Activated T-cell treated with anti-CD3 and anti-CD28 coated beads, Interleukin-2, amount 50 U/mL, for 24 hours (primary cell): ENCODE measurements at regions not wholly inside any gene's neighbourhood (a gene's known extent, or its start where the extent isn't known, plus 50 kb on each side); places are given as distances from the start of the nearest gene placed in this dataset.

Source experiments
- DNase-seq: peaks from one replicate; pipeline ENCODE4 v3.0.0-alpha.2; 2020
- H3K27ac Mint-ChIP-seq: 2 replicates; pipeline ENCODE4 v1.8.0; 2020; ENCODE audit warnings: mild to moderate bottlenecking, mixed read lengths
- H3K27me3 Mint-ChIP-seq: 2 replicates; pipeline ENCODE4 v1.8.0; 2020; ENCODE audit warnings: mixed read lengths
- H3K36me3 Mint-ChIP-seq: 2 replicates; pipeline ENCODE4 v1.8.0; 2020; ENCODE audit warnings: low read depth, mixed read lengths
- H3K4me1 Mint-ChIP-seq: 2 replicates; pipeline ENCODE4 v1.8.0; 2020; ENCODE audit warnings: low read depth, mixed read lengths
- H3K4me3 Mint-ChIP-seq: 2 replicates; pipeline ENCODE4 v1.8.0; 2020; ENCODE audit warnings: mild to moderate bottlenecking, moderate library complexity, mixed read lengths
- H3K9me3 Mint-ChIP-seq: 2 replicates; pipeline ENCODE4 v1.8.0; 2020; ENCODE audit warnings: mixed read lengths

DNA sequence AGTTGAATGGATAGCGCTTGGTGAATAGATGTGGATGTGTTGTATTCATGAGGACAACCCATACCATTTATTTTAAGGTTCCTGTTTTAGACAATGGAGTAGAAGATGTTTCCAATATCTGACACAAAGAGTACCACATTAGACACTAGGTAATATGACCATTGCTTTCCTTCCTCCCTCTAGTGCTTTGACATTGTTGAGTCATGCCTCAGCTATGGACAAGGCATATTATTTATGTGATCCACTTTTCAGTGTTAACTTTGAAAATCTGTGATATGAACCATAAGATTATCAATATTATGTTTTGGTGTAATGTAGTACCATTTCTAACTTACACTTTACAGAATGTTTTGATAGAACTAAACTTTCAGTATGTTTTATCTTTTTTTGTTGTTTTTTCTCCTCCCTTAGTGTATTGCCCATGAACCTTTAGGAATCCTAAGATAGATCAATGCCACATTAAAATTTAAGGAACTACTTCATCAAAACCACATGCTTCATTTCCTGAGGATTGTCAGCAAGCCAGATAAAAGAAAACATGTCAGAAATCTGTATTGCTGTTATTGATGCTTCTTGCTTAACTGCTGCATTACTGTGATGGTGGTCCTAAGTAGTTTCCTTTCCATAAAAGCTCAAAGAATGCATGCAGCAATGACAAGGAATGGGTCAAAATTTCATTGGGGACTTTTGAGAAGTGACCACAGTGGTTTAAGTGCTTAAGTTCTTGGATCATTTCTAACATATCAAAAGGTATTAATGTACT, 105.0 kb downstream of the PCDH7 start:
- Mint-ChIP-seq H3K4me1 (no peaks in the 10 kb centered on the region), H3K36me3 (no peaks in the 10 kb centered on the region), H3K27ac (no peak overlapping the region), H3K4me3 (no peak overlapping the region), H3K9me3 (peaks cover 6% of the 10 kb centered on the region), H3K27me3 (no peaks in the 10 kb centered on the region)
- no peak for DNase-seq

- Mint-ChIP-seq H3K4me3 (no peak overlapping the region), H3K4me1 (no peaks in the 10 kb centered on the region), H3K9me3 (peaks cover 1% of the 10 kb centered on the region), H3K36me3 (no peaks in the 10 kb centered on the region), H3K27ac (no peak overlapping the region), H3K27me3 (no peaks in the 10 kb centered on the region)
- no peak for DNase-seq
Measured at GRCh38 chr4:30828264-30828926, 108.2 kb downstream of the PCDH7 start.

- H3K9me3 Mint-ChIP-seq, result peaks cover 1% of the 10 kb centered on the region
- no peak overlapping the region for H3K27ac Mint-ChIP-seq
- no peak for DNase-seq
- H3K4me3 Mint-ChIP-seq, result no peak overlapping the region
- H3K36me3 Mint-ChIP-seq, result no peaks in the 10 kb centered on the region
- H3K4me1 Mint-ChIP-seq, result no peaks in the 10 kb centered on the region
- no peaks in the 10 kb centered on the region for H3K27me3 Mint-ChIP-seq
Measured at GRCh38 chr4:30832639-30833038, 112.5 kb downstream of the PCDH7 start.

GRCh38 chr4:30833206-30833605, 113.0 kb downstream of the PCDH7 start:
- H3K27ac Mint-ChIP-seq, result no peak overlapping the region

DNA sequence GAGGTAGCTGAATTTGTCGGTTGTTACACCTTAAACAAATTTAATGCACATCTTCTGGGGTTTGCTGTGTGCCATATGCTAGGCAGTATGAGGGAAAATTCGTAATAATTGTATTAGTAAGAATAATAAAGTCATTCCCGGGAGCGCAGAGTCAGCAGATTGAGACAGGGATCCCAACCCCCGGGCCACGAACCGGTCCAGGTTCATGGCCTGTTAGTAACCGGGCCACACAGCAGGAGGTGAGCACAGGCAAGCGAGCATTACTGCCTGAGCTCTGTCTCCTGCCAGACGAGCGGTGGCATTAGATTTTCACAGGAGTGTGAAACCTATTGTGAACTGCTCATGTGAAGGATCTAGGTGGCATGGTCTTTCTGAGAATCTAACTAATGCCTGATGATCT, 114.9 kb downstream of the PCDH7 start:
- Mint-ChIP-seq H3K27ac (no peak overlapping the region), H3K4me1 (no peaks in the 10 kb centered on the region), H3K9me3 (peaks cover 1% of the 10 kb centered on the region), H3K27me3 (no peaks in the 10 kb centered on the region), H3K36me3 (no peaks in the 10 kb centered on the region), H3K4me3 (no peak overlapping the region)
- no peak for DNase-seq

More at GRCh38 chr4:30833206-30833605, 113.0 kb downstream of the PCDH7 start:
- Mint-ChIP-seq H3K27me3 (no peaks in the 10 kb centered on the region), H3K4me3 (no peak overlapping the region), H3K4me1 (no peaks in the 10 kb centered on the region), H3K36me3 (no peaks in the 10 kb centered on the region), H3K9me3 (peaks cover 1% of the 10 kb centered on the region)
- no peak for DNase-seq

- Mint-ChIP-seq H3K27me3 (no peaks in the 10 kb centered on the region), H3K27ac (no peak overlapping the region), H3K4me1 (no peaks in the 10 kb centered on the region), H3K4me3 (no peak overlapping the region), H3K9me3 (peaks cover 1% of the 10 kb centered on the region), H3K36me3 (no peaks in the 10 kb centered on the region)
- DNase-seq, result no peak
Measured at GRCh38 chr4:30836231-30836630, 116.1 kb downstream of the PCDH7 start.

DNA sequence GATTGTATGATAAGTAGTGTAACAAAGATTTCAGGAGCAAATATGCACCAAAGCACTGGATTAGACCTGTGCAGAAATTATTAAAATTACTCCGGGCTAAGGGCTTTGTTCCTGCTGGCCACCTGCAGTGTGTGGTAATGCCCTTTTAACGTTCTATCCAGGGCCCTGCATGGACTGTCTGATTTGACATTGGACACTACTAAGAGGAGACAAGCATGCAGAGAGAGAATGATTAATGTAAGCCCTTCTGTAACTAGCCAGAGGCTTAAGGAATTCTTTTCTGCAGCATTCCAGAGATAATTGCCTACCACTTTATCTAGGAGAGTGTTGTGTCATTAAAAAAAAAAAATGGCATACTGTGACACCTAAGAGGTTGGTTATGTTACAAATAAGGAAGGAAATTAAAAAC, 117.0 kb downstream of the PCDH7 start:
- Mint-ChIP-seq H3K4me3 (no peak overlapping the region), H3K27ac (no peak overlapping the region)

DNA sequence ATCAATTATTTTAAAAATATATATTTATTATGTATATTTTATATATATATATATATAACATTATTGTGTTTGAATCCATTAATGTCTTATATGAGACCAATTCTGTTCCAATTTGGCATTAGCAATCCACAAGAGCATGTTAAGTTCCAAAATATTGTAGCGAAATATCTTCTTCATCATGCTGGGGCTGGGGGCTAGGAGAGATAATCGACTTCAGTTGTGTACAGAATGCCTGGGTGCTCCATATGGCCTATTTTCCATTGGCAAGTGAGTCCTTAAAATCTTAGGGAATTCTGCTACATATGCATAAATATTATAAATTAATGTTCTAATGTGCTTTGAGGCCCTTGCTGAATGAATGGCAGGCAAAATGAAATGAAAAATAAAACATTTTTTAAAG, 117.7 kb downstream of the PCDH7 start:
- Mint-ChIP-seq H3K4me3 (no peak overlapping the region), H3K36me3 (no peaks in the 10 kb centered on the region), H3K9me3 (no peaks in the 10 kb centered on the region), H3K4me1 (no peaks in the 10 kb centered on the region), H3K27ac (no peak overlapping the region), H3K27me3 (no peaks in the 10 kb centered on the region)
- DNase-seq, result no peak

More for the DNA sequence above, 117.0 kb downstream of the PCDH7 start:
- H3K27me3 Mint-ChIP-seq, result no peaks in the 10 kb centered on the region
- no peak for DNase-seq
- no peaks in the 10 kb centered on the region for H3K4me1 Mint-ChIP-seq
- H3K9me3 Mint-ChIP-seq, result peaks cover 1% of the 10 kb centered on the region
- H3K36me3 Mint-ChIP-seq, result no peaks in the 10 kb centered on the region

- H3K27ac Mint-ChIP-seq, result no peak overlapping the region
- no peaks in the 10 kb centered on the region for H3K9me3 Mint-ChIP-seq
- DNase-seq, result no peak
- no peak overlapping the region for H3K4me3 Mint-ChIP-seq
- no peaks in the 10 kb centered on the region for H3K27me3 Mint-ChIP-seq
- H3K4me1 Mint-ChIP-seq, result no peaks in the 10 kb centered on the region
- H3K36me3 Mint-ChIP-seq, result no peaks in the 10 kb centered on the region
Measured at GRCh38 chr4:30838331-30838730, 118.2 kb downstream of the PCDH7 start.

DNA sequence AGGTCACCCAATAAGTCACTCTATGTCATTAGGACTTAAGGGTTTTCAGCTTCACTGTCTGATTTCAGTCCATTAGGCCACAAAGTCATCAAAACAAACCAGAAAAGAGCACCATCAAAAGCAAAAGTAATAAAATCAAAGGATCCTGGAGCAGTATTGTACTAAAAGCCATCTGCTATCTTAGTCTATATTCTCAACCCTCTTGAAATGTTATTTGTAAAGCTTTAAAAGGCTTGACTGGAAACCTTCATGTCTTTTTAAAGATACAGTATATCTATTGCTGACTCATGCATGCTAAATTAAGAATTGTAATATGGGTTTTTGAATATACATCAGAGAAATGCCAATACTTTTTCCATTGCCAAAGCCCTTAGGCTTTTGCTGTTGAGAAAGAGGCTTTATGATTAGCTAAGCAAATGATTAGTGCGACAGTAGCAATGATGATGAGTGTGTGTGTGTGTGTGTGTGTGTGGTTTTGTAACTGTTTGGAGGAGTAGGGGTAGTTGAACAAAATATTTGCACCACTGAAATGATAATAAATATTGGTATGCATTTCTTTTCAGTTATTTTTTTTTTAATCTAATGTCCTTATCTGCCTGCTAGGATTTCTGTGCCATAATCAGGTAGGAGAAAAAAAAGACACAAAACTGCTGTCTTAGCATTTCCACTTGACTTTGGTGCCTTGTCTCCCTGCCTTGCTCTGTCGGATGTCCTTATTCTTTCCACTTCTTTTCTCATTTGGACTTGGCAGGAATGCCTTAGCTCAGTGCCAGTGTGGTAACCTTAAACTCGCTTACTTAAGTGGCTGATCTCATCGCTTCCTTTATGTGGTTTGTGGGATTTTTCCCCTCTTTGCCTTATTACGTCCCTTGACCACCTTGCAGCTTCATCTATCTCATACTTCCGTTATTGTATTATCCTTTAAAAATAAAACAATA, 119.7 kb downstream of the PCDH7 start:
- H3K27me3 Mint-ChIP-seq, result no peaks in the 10 kb centered on the region
- no peak overlapping the region for H3K27ac Mint-ChIP-seq
- no peak overlapping the region for H3K4me3 Mint-ChIP-seq
- no peaks in the 10 kb centered on the region for H3K9me3 Mint-ChIP-seq
- no peaks in the 10 kb centered on the region for H3K36me3 Mint-ChIP-seq
- H3K4me1 Mint-ChIP-seq, result no peaks in the 10 kb centered on the region
- DNase-seq, result no peak

- Mint-ChIP-seq H3K36me3 (no peaks in the 10 kb centered on the region), H3K4me3 (no peak overlapping the region), H3K27ac (no peak overlapping the region), H3K27me3 (no peaks in the 10 kb centered on the region), H3K4me1 (no peaks in the 10 kb centered on the region), H3K9me3 (no peaks in the 10 kb centered on the region)
- DNase-seq, result no peak
Measured at GRCh38 chr4:30840571-30840970, 120.4 kb downstream of the PCDH7 start.

GRCh38 chr4:30842142-30842541, 122.0 kb downstream of the PCDH7 start:
- no peaks in the 10 kb centered on the region for H3K36me3 Mint-ChIP-seq
- H3K9me3 Mint-ChIP-seq, result no peaks in the 10 kb centered on the region
- no peaks in the 10 kb centered on the region for H3K27me3 Mint-ChIP-seq
- no peak overlapping the region for H3K27ac Mint-ChIP-seq
- DNase-seq, result no peak
- no peak overlapping the region for H3K4me3 Mint-ChIP-seq
- no peaks in the 10 kb centered on the region for H3K4me1 Mint-ChIP-seq

- Mint-ChIP-seq H3K4me3 (no peak overlapping the region), H3K4me1 (no peaks in the 10 kb centered on the region), H3K9me3 (no peaks in the 10 kb centered on the region), H3K36me3 (no peaks in the 10 kb centered on the region), H3K27me3 (no peaks in the 10 kb centered on the region), H3K27ac (no peak overlapping the region)
- no peak for DNase-seq
Measured at GRCh38 chr4:30842689-30843088, 122.5 kb downstream of the PCDH7 start.

- Mint-ChIP-seq H3K36me3 (no peaks in the 10 kb centered on the region), H3K9me3 (peaks cover 2% of the 10 kb centered on the region), H3K27ac (no peak overlapping the region), H3K27me3 (no peaks in the 10 kb centered on the region), H3K4me1 (no peaks in the 10 kb centered on the region), H3K4me3 (no peak overlapping the region)
- DNase-seq, result no peak
Measured at GRCh38 chr4:30844861-30845582, 124.9 kb downstream of the PCDH7 start.
